Endothelial cell of hepatic sinusoid (primary cell): ENCODE measurements at regions not wholly inside any gene's neighbourhood (a gene's known extent, or its start where the extent isn't known, plus 50 kb on each side); places are given as distances from the start of the nearest gene placed in this dataset.
"Not testable (repeated sequence)": the region's sequence is repeated elsewhere in the genome, so short reads cannot be mapped to it uniquely, and the experiment has no call there.

ENCODE experiments used
- in situ Hi-C: cut with HindIII; loops from 2 replicates; pipeline ENCODE4 v1.10.0; 2017; ENCODE audit warnings: low sequenced_read_pairs

DNA sequence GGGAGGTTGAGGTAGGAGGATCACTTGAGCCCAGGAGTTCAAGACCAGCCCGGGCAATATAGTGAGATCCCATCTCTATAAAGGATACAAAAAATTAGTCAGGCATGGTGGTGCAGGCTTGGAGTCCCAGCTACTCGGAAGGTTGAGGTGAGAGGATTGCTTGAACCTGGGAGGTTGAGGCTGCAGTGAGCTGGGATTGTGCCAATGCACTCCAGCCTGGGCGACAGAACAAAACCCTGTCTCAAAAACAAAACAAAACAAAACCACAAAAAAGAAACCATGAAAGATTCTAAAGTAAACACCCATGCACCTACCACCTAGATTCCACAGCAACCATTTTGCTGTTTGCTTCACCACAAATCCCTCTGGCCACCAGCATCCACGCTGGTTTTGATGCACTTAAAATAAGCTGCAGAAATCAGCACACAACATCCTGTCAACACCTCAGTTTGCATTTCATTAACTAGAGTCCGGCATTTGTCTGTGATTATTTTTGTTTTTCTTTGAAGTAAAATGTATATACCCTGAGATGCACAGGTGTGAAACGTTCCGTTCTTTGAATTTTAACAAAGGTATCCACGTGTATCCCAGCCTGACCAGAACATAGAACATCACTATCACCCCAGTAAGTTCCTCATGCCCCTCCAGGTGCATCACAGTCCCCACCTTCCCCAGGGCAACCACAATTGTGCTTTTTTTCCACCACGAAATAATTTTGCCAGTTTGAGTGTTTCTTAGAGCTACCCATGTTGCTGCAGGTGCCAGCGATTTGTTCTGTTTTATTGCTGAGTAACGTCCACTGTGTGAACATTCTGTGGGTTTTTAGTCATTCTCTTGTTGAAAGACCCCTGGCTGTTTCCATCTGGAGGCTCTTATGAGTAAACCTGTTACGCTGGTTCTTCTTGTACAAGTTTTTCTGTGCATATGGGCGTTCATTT, 191.5 kb downstream of the SEC14L1 start:
- in situ Hi-C loops, result no loop called here

- in situ Hi-C loops, result no loop called here
Observed at GRCh38 chr17:77332981-77333685, 192.4 kb downstream of the SEC14L1 start.

- in situ Hi-C loops, result no loop called here
Observed at GRCh38 chr17:77337150-77337549, 196.4 kb downstream of the SEC14L1 start.

DNA sequence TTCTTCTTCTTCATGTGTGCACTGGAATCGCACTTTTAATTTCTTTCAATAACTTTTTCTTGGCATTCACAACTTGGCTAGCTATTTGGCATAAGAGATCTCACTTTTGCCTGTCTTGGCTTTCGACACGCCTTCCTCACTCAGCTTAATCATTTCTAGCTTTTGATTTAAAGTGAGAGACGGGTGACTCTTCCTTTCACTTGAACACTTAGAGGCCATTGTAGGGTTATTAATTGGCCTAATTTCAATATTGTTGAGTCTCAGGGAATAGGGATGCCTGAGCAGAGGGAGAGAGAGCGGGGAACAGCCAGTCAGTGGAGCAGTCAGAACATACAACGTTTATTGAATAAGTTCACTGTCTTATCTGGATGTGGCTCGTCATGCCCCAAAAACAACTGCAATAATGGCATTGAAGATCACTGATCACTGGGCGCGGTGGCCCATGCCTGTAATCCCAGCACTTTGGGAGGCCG, 200.3 kb downstream of the SEC14L1 start:
- in situ Hi-C loops, result no loop called here

- in situ Hi-C loops, result not testable (repeated sequence)
Observed at GRCh38 chr17:77342656-77342990, 201.9 kb downstream of the SEC14L1 start.

- in situ Hi-C loops, result no loop called here
Observed at GRCh38 chr17:77343031-77343800, 202.4 kb downstream of the SEC14L1 start.

- in situ Hi-C loops, result no loop called here
Observed at GRCh38 chr17:77344038-77344437, 203.3 kb downstream of the SEC14L1 start.

DNA sequence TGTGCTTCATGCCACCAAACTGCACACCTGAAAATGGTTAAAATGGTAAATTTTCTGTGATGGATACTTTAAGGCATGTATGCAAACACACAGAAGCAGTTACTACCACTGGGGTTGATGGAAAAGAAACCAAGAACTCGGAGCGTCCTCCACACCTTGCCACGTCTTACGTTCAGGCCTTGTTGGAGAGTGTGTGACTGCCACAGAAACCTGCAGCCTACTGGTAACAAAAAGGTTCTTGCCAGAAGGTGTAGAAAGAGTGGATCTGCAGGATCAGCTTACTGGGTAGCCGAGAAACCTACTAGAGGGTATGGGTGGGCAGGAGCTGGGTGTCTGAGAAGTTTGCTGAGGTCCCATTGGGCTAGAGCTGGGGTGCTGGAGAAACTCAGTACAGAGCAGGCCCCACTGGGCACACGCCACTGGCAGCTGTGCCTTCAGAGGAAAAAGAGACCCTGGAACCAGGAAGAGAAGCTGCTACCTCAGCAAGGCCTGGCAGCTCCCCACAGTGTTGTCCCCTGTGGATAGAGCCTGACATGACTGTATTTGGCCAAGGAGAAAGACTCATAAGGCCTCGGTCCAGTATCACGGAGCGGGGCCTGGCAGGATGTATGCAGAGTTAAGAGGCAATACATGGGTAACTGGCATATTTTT, 204.6 kb downstream of the SEC14L1 start:
- in situ Hi-C loops, result no loop called here

DNA sequence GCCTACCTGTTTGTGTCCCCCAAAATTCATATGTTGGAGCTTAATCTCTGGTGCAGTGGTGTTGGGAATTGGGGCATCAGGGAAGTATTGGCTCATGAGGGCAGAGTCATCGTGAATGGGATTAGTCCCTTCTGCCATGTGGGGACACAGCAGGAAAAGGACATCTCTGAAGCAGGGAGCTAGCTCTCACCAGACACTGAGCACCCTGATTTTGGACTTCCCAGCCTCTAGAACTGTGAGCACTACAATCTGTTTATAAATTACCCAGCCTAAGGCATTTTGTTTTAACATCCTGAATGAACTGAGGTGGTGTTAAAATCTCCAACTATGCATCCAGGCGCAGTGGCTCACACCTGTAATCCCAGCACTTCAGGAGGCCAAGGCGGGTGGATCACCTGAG, 206.0 kb downstream of the SEC14L1 start:
- in situ Hi-C loops, result no loop called here

DNA sequence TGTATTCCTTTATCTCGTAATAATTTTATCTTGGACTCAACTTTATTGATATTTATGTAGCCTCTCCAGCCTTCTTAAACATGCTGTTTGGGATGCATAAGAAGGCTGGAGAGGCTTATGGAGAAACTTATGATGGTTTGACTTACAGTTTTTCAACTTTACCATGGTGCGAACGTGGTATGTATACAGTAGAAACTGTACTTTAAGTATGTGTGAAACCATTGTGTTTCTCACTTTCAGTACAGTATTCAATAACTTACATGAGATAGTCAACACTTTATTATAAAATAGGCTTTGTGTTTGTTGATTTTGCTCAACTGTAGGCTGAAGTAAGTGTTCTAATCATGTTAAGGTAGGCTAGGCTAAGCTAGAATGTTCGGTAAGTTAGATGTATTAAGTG, 206.8 kb downstream of the SEC14L1 start:
- in situ Hi-C loops, result no loop called here

GRCh38 chr17:77349976-77350830, 209.4 kb downstream of the SEC14L1 start:
- in situ Hi-C loops, result loop anchor here (10.0 kb wide), 1 partner anchor 75 kb away; no protein-coding TSS in a partner anchor

GRCh38 chr17:77352441-77352840, 211.7 kb downstream of the SEC14L1 start:
- in situ Hi-C loops, result loop anchor here (10.0 kb wide), 1 partner anchor 72 kb away; no protein-coding TSS in a partner anchor

DNA sequence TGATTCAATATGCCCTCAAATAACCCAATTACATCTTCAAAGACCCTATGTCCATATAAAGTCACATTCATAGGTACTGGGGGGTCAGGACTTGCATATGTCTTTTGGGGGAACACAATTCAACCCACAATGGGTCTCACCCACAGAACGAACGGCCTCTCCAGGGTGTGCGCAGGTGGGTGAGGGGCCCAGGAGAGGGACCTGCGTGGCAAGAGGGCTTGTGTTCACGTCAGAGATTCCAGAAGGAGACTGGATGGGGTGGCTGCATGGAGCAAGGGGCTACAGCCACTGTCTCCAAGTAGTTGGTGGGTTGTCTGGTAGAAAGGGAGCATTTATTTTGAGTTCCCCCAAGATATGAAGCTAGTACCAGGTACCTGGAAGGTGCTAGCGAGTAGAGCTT, 212.2 kb downstream of the SEC14L1 start:
- in situ Hi-C loops, result loop anchor here (10.0 kb wide), 1 partner anchor 72 kb away; no protein-coding TSS in a partner anchor

DNA sequence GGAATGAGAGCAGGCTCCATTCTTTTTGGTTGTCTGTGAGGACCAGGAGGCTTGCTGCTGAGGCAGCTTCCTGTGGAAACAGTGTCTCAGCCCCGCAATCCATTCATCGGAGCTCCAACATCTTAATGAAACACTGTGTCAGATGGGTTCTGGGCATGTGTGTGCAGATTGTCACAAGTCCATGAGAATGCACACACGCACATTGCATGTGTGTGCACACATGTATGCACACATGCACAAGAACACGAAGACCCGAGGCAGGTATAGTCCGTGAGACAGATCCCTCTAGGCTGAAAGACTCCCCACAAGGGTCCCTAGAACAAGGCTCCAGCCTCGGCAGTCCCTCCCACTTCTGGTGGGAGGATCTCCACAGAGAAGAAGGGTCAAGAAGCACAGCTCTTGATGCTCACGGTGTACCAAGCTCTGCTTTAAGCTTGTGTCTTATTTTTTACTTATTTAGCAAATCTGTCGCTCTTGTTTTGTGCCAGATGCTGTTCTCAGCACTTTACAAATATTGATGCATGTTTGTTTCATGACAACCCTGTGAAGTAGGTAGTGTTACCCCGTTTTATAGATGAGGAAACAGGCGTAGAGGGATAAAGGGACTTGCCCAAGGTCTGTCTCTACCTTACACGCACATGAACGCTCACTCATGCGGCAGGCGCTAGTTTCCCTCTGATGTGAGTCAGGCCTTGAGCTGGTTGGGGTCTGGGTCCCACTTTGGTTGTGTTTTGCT, 213.1 kb downstream of the SEC14L1 start:
- in situ Hi-C loops, result loop anchor here (10.0 kb wide), 1 partner anchor 71 kb away; no protein-coding TSS in a partner anchor

- in situ Hi-C loops, result loop anchor here (10.0 kb wide), 1 partner anchor 70 kb away; no protein-coding TSS in a partner anchor
Observed at GRCh38 chr17:77354420-77354669, 213.6 kb downstream of the SEC14L1 start.

DNA sequence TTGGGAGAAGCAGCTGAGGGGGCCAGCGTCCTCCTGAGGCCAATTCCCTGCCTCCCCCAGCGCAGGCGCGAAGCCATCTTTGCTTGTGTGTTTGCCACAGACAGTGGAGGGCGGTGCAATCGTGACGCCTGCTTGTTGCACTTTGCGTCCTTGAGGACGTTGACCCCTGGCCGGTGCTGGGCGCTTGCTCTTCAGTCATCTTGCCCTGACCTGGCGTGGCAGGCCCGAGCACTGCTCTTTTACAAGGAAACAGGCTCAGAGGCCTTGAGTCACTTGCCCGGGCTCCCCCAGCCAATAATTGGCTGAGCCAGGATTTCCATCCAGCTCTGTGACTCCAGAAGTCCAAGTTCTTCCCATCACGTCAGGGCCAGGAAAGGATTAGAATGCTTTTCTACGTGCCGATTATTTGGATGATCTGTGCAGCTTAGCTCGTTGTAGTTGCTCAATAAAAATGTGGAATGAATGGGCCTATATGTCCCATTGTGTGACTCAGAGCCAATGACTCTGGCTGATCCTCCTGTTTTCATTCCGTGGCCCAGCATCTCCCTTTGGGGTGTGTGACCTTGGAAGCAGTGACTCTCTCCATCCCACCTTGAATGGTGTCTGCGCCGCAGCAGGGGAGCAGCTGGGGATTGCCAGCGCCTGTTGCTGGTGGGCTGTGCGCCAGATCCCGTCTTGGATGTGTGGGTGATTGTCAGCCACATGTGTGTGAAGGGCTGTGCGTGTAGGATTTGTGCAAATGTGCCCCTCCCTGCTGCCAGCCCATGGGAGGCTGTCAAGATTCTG, 214.1 kb downstream of the SEC14L1 start:
- in situ Hi-C loops, result loop anchor here (10.0 kb wide), 1 partner anchor 70 kb away; no protein-coding TSS in a partner anchor

GRCh38 chr17:77356109-77356689, 215.4 kb downstream of the SEC14L1 start:
- in situ Hi-C loops, result loop anchor here (10.0 kb wide), 1 partner anchor 69 kb away; no protein-coding TSS in a partner anchor
